ENCODE measurements at regions not wholly inside any gene's neighbourhood (a gene's known extent, or its start where the extent isn't known, plus 50 kb on each side); places are given as distances from the start of the nearest gene placed in this dataset.

GRCh38 chr2:138321458-138321857 lies 180.1 kb upstream of the SPOPL start:
- H3K4me1 ChIP-seq: no peaks in the 10 kb centered on the region
- H3K27me3 ChIP-seq: no peaks in the 10 kb centered on the region

GRCh38 chr2:138323382-138324067 lies 178.0 kb upstream of the SPOPL start:
- H3K27me3 ChIP-seq: no peaks in the 10 kb centered on the region
- TF ChIP-seq, protein P1, sequence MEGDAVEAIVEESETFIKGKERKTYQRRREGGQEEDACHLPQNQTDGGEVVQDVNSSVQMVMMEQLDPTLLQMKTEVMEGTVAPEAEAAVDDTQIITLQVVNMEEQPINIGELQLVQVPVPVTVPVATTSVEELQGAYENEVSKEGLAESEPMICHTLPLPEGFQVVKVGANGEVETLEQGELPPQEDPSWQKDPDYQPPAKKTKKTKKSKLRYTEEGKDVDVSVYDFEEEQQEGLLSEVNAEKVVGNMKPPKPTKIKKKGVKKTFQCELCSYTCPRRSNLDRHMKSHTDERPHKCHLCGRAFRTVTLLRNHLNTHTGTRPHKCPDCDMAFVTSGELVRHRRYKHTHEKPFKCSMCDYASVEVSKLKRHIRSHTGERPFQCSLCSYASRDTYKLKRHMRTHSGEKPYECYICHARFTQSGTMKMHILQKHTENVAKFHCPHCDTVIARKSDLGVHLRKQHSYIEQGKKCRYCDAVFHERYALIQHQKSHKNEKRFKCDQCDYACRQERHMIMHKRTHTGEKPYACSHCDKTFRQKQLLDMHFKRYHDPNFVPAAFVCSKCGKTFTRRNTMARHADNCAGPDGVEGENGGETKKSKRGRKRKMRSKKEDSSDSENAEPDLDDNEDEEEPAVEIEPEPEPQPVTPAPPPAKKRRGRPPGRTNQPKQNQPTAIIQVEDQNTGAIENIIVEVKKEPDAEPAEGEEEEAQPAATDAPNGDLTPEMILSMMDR (IDR thresholded peaks at IDR 0.05): no peak
- TF ChIP-seq POLR2AphosphoS5 (IDR thresholded peaks at IDR 0.05) (no peak), POLR2A (IDR thresholded peaks at IDR 0.05) (no peak)
- H3K4me3 ChIP-seq: no peak overlapping the region
- no peaks in the 10 kb centered on the region for H3K36me3 ChIP-seq
- no peaks in the 10 kb centered on the region for H3K9me3 ChIP-seq
- no peak for DNase-seq (ENCODE audit: low spot score in 2 of 2)
- intact Hi-C loops (cut with DNase I; ENCODE audit: low total_unique reads): no loop called here
- H3K4me1 ChIP-seq: no peaks in the 10 kb centered on the region
- H3K27ac ChIP-seq: no peak overlapping the region

More at GRCh38 chr2:138321458-138321857, 180.1 kb upstream of the SPOPL start:
- TF ChIP-seq POLR2AphosphoS5 (IDR thresholded peaks at IDR 0.05): no peak
- TF ChIP-seq, protein P1 (IDR thresholded peaks at IDR 0.05): no peak
- no peak for TF ChIP-seq POLR2A (IDR thresholded peaks at IDR 0.05)
- DNase-seq (ENCODE audit: low spot score in 2 of 2): no peak
- intact Hi-C loops (cut with DNase I; ENCODE audit: low total_unique reads): no loop called here
- H3K27ac ChIP-seq: no peak overlapping the region
- H3K9me3 ChIP-seq: no peaks in the 10 kb centered on the region
- no peaks in the 10 kb centered on the region for H3K36me3 ChIP-seq
- no peak overlapping the region for H3K4me3 ChIP-seq

- Histone ChIP-seq H3K4me3 (no peak overlapping the region), H3K36me3 (no peaks in the 10 kb centered on the region), H3K27me3 (no peaks in the 10 kb centered on the region), H3K4me1 (no peaks in the 10 kb centered on the region), H3K27ac (no peak overlapping the region), H3K9me3 (no peaks in the 10 kb centered on the region)
- no peak for DNase-seq (ENCODE audit: low spot score in 2 of 2)
- intact Hi-C loops (cut with DNase I; ENCODE audit: low total_unique reads): no loop called here
- TF ChIP-seq POLR2AphosphoS5 (IDR thresholded peaks at IDR 0.05): no peak
- TF ChIP-seq, protein P1 (IDR thresholded peaks at IDR 0.05): no peak
- no peak for TF ChIP-seq POLR2A (IDR thresholded peaks at IDR 0.05)
These were observed 177.3 kb upstream of the SPOPL start for GRCh38 chr2:138324068-138324771.

GRCh38 chr2:138327967-138328366 lies 173.6 kb upstream of the SPOPL start:
- no peaks in the 10 kb centered on the region for H3K36me3 ChIP-seq
- H3K4me1 ChIP-seq: no peaks in the 10 kb centered on the region
- no peak for DNase-seq (ENCODE audit: low spot score in 2 of 2)
- no peaks in the 10 kb centered on the region for H3K9me3 ChIP-seq
- H3K4me3 ChIP-seq: no peak overlapping the region
- TF ChIP-seq POLR2AphosphoS5 (IDR thresholded peaks at IDR 0.05) (no peak), POLR2A (IDR thresholded peaks at IDR 0.05) (no peak)
- TF ChIP-seq, protein P1 (IDR thresholded peaks at IDR 0.05): no peak
- no peaks in the 10 kb centered on the region for H3K27me3 ChIP-seq
- H3K27ac ChIP-seq: no peak overlapping the region
- intact Hi-C loops (cut with DNase I; ENCODE audit: low total_unique reads): no loop called here

GRCh38 chr2:138329162-138329561 lies 172.4 kb upstream of the SPOPL start:
- intact Hi-C loops (cut with DNase I; ENCODE audit: low total_unique reads): loop anchor here (1.0 kb wide), 1 partner anchor 13 kb away; no protein-coding TSS in a partner anchor
- Histone ChIP-seq H3K27ac (no peak overlapping the region), H3K4me3 (no peak overlapping the region)

More at GRCh38 chr2:138329162-138329561, 172.4 kb upstream of the SPOPL start:
- no peaks in the 10 kb centered on the region for H3K4me1 ChIP-seq
- DNase-seq (ENCODE audit: low spot score in 2 of 2): no peak
- H3K27me3 ChIP-seq: no peaks in the 10 kb centered on the region
- H3K9me3 ChIP-seq: no peaks in the 10 kb centered on the region
- H3K36me3 ChIP-seq: no peaks in the 10 kb centered on the region
- TF ChIP-seq POLR2A (IDR thresholded peaks at IDR 0.05): no peak

Measured in breast epithelium (tissue), 4 donors.